Testis (tissue), 2 donors: ENCODE measurements at regions not wholly inside any gene's neighbourhood (a gene's known extent, or its start where the extent isn't known, plus 50 kb on each side); places are given as distances from the start of the nearest gene placed in this dataset.

Experiments used
- DNase-seq: peaks from one replicate; pipeline ENCODE4 v3.0.0-alpha.2; 2019
- H3K27ac ChIP-seq, 2 donors: fragments of 200-600 bp; sonication (generic); one replicate each; pipeline ENCODE4 v1.5.1; 2019
- H3K27me3 ChIP-seq: fragments of 200-600 bp; sonication (generic); one replicate; pipeline ENCODE4 v1.5.1; 2019
- H3K36me3 ChIP-seq: fragments of 200-600 bp; sonication (generic); one replicate; pipeline ENCODE4 v1.5.1; 2017; ENCODE audit warnings: low read depth; ENCODE audit errors: missing control alignments
- H3K4me1 ChIP-seq: fragments of 200-600 bp; sonication (generic); one replicate; pipeline ENCODE4 v1.5.1; 2019
- H3K4me3 ChIP-seq, 2 donors: fragments of 200-600 bp; sonication (generic); one replicate each; pipeline ENCODE4 v1.5.1; 2017 to 2019
- H3K9me3 ChIP-seq: fragments of 200-600 bp; sonication (generic); one replicate; pipeline ENCODE4 v1.5.1; 2017
- CTCF ChIP-seq, 3 experiments: fragments of 450-650 bp in 2 of 3; fragments of 200-600 bp in 1 of 3; sonication (generic) in 1 of 3; IDR thresholded peaks; one replicate each; pipeline ENCODE4 v1.5.1; 2016 to 2019; ENCODE audit warnings: antibody characterized with exemption in 3 of 3, mild to moderate bottlenecking in 2 of 3, moderate library complexity in 1 of 3
- POLR2A ChIP-seq: fragments of 450-650 bp; IDR thresholded peaks from one replicate; pipeline ENCODE4 v1.6.1; 2017; ENCODE audit warnings: antibody characterized with exemption, mild to moderate bottlenecking, moderate library complexity
- WGBS, 2 donors: methylation state at CpG; one replicate each; pipeline ENCODE4 v1.1.5; 2018; 5-methylcytosine and 5-hydroxymethylcytosine counted together
- intact Hi-C: fragments of 100-400 bp; cut with DNase I; formaldehyde crosslinking; loops from one replicate; pipeline ENCODE4 v1.15.1; 2023; ENCODE audit warnings: low total_unique reads

DNA sequence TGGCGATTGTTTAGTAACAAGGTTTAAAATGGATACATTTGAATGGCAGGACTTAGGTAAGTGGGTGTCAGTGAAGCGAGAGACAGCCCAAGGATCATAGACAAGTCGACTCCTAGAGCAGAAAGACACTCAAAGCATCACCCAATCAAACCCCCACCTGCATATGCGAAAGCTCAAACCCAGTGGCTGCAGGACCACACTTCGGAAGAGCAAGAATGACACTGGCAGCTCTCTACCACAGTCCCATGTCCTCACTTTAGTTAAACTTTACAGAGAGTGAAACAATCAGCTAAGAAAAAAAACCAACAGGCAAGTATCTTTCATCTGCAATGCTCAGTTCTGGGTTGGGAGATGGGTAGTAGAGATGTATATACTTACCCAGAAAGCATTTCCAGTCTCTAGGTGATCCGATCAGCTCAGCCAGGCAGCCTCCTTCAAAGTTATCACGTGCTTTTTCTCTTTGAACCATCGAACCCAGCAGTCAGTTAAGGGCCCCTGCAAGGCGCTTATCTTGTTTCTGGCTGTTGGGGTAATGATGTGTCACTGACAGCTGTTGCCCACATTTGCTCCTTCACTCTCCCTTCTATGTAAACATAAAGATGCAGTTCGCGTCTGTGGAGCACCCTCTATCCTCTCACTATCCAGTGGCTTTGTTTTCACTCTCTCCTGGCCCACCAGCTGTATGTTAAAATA is 357.5 kb upstream of the ID2 start:
- 80% methylated on average over 11 of the region's 11 CpGs for WGBS, 2 donors
- H3K4me3 ChIP-seq, result no peak overlapping the region
- no peaks in the 10 kb centered on the region for H3K9me3 ChIP-seq
- H3K27me3 ChIP-seq, result no peaks in the 10 kb centered on the region
- H3K4me1 ChIP-seq, result no peaks in the 10 kb centered on the region
- TF ChIP-seq CTCF (IDR thresholded peaks at IDR 0.05) (no peak), POLR2A (no peak)
- no peak overlapping the region for H3K27ac ChIP-seq
- intact Hi-C loops, result no loop called here
- DNase-seq, result no peak
- H3K36me3 ChIP-seq, result no peaks in the 10 kb centered on the region

GRCh38 chr2:8324901-8325300 is 357.0 kb upstream of the ID2 start:
- WGBS, 2 donors, result 78 to 84% methylated on average over 5 of the region's 5 CpGs
- no peak overlapping the region for H3K4me3 ChIP-seq
- H3K27ac ChIP-seq, result no peak overlapping the region
- intact Hi-C loops, result no loop called here
- TF ChIP-seq CTCF (IDR thresholded peaks at IDR 0.05), result no peak
- no peak for TF ChIP-seq POLR2A
- no peak for DNase-seq
- H3K9me3 ChIP-seq, result no peaks in the 10 kb centered on the region
- H3K36me3 ChIP-seq, result no peaks in the 10 kb centered on the region
- no peaks in the 10 kb centered on the region for H3K27me3 ChIP-seq
- no peaks in the 10 kb centered on the region for H3K4me1 ChIP-seq

GRCh38 chr2:8327371-8328100 is 354.3 kb upstream of the ID2 start:
- no peak for TF ChIP-seq CTCF (IDR thresholded peaks at IDR 0.05)
- H3K4me1 ChIP-seq, result no peaks in the 10 kb centered on the region
- no peak for DNase-seq
- WGBS, 2 donors, result 86 to 95% methylated on average over 1 to 8 of the region's 8 CpGs
- intact Hi-C loops, result no loop called here
- no peaks in the 10 kb centered on the region for H3K36me3 ChIP-seq
- no peaks in the 10 kb centered on the region for H3K27me3 ChIP-seq
- H3K4me3 ChIP-seq, result no peak overlapping the region
- no peak overlapping the region for H3K27ac ChIP-seq
- no peaks in the 10 kb centered on the region for H3K9me3 ChIP-seq

- intact Hi-C loops, result no loop called here
- Histone ChIP-seq H3K27me3 (no peaks in the 10 kb centered on the region), H3K36me3 (no peaks in the 10 kb centered on the region), H3K4me1 (no peaks in the 10 kb centered on the region), H3K9me3 (no peaks in the 10 kb centered on the region), H3K4me3 (no peak overlapping the region), H3K27ac (no peak overlapping the region)
- DNase-seq, result no peak
- WGBS, 2 donors, result 67 to 91% methylated on average over 3 to 4 of the region's 4 CpGs
- no peak for TF ChIP-seq POLR2A
- no peak for TF ChIP-seq CTCF (IDR thresholded peaks at IDR 0.05)
Observed at GRCh38 chr2:8328217-8328616, 353.6 kb upstream of the ID2 start.
